Left lung (tissue), 4 donors: ENCODE measurements at regions not wholly inside any gene's neighbourhood (a gene's known extent, or its start where the extent isn't known, plus 50 kb on each side); places are given as distances from the start of the nearest gene placed in this dataset.

Experiments
- ATAC-seq: fragments of 200-7000 bp; cut with Tn5 transposase; one replicate; pipeline ENCODE4 v1.9.1; 2020; ENCODE audit warnings: moderate library complexity
- DNase-seq, 4 donors: peaks; one replicate each; pipeline ENCODE4 v3.0.0-alpha.2; 2013 to 2020
- H3K27ac ChIP-seq, 2 donors: fragments of 200-600 bp; sonication (generic) in 1 of 2; one replicate each; pipeline versions ENCODE4 v1.5.0 to v1.8.0; 2020 to 2021
- H3K27me3 ChIP-seq, 2 donors: fragments of 200-600 bp; sonication (generic) in 1 of 2; one replicate each; pipeline versions ENCODE4 v1.5.0 to v1.8.0; 2020 to 2021
- H3K36me3 ChIP-seq, 2 donors: fragments of 200-600 bp; sonication (generic) in 1 of 2; one replicate each; pipeline versions ENCODE4 v1.5.0 to v1.8.0; 2020 to 2021
- H3K4me1 ChIP-seq, 2 donors: fragments of 200-600 bp; one replicate each; pipeline ENCODE4 v1.8.0; 2021
- H3K4me3 ChIP-seq, 2 donors: fragments of 200-600 bp; sonication (generic) in 1 of 2; one replicate each; pipeline versions ENCODE4 v1.5.0 to v1.8.0; 2020 to 2021; ENCODE audit warnings: mild to moderate bottlenecking in 1 of 2
- H3K9me3 ChIP-seq, 2 donors: fragments of 200-600 bp; sonication (generic) in 1 of 2; one replicate each; pipeline versions ENCODE4 v1.5.0 to v1.8.0; 2020 to 2021
- CTCF ChIP-seq, 2 donors: fragments of 200-600 bp; sonication (generic) in 1 of 2; IDR thresholded peaks; one replicate each; pipeline versions ENCODE4 v1.5.0 to v1.8.0; 2021; ENCODE audit warnings: antibody characterized with exemption in 2 of 2
- intact Hi-C, 2 donors: fragments of 100-400 bp; cut with DNase I; formaldehyde crosslinking; loops; one replicate each; pipeline versions ENCODE4 v1.11.2 to v1.14.2; 2022
- donor health status: DM: no; HTN: yes; CAD: no.
- donor health status: DM: no; HTN: no; CAD: no.

DNA sequence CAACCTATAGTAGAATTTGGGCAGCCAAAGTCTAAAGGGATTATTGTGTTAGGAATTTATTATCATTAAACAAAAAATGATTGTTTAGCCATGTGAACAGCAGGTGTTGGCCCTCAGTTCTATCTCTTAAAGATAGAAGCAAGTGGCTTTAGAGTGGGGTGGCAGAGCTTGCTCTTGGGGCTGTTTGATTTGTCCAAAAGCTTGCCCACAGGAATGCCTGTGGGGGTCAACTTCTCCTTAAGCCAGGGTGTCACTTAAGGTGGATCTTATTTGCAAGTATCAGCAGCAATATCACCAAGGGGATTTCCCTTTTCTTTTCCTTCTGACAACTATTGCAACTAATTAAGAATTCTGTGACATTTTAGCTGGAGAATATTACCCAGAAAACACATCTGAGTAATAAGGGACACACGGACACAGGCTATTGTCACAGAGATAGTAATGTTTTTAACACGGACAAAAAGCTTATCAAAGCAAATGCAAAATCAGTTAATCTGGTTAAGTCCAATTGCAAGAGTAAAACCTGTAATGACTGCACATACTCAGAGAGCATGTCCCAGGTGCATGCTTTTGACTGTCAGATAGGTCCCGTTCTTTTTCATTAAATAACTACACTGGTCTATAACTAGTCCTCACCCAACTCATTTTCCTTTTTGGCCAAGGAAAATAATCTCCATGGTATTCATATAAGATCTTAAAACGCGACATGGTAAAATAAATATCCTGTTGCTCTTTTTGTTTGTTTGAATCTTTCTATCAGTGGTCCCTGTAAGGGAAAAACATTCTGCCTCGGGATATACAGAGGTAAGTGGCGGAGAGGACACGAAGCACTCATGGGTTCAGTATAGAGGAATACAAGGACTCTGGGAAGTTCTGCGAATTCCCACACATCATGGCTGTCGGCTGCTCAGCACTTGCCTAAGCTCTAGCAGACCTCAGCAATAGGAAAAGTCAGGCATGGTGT, 172.1 kb upstream of the RFC3 start:
- intact Hi-C loops = no loop called here
- H3K27me3 ChIP-seq = no peaks in the 10 kb centered on the region
- H3K36me3 ChIP-seq = no peaks in the 10 kb centered on the region
- peak overlapping the region in 1 of 2 donors; percentile 42 for H3K27ac ChIP-seq
- H3K9me3 ChIP-seq = no peaks in the 10 kb centered on the region
- ATAC-seq (no peak), DNase-seq (no peak)
- no peak for TF ChIP-seq CTCF (IDR thresholded peaks at IDR 0.05)
- H3K4me1 ChIP-seq = peaks cover 9 to 14% of the 10 kb centered on the region in 2 donors
- H3K4me3 ChIP-seq = no peak overlapping the region

DNA sequence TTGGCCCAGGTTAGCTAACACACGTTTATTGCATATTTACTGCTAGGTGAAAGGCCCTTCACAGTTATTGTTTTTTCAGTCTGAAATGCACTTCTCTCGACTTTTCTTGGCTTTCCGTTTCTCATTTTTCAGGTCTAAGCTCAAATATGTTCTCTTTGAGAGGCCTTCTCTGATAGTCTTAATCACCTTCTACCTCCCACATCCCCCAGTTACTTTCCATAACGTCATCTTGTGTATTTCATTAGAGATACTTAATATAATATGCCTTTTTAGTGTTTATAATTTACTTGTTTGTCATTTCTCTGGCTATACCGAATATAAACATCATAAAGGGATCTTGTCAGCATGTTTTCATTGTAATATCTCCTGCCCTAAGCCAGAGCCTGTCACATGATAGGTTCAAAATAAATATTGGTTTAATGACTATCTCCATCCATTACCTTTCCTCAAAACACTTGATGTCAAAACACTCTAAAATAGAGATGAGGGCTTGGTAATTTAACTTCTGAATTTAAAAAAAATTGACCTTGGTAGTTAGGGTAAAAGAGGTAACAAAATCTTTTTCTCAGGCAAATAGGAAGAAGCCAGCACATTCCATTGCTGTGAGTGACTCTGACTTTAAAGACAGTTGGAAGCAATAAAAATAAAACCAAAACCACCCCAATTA, 168.6 kb upstream of the RFC3 start:
- Histone ChIP-seq H3K4me3 (no peak overlapping the region), H3K27me3 (no peaks in the 10 kb centered on the region), H3K9me3 (no peaks in the 10 kb centered on the region), H3K4me1 (peaks cover 0 to under 1% of the 10 kb centered on the region in 2 donors), H3K36me3 (no peaks in the 10 kb centered on the region), H3K27ac (no peak overlapping the region)
- DNase-seq (no peak), ATAC-seq (no peak)
- no peak for TF ChIP-seq CTCF (IDR thresholded peaks at IDR 0.05)
- intact Hi-C loops = no loop called here

GRCh38 chr13:33651766-33652165, 166.2 kb upstream of the RFC3 start:
- H3K9me3 ChIP-seq = no peaks in the 10 kb centered on the region
- no peak for ATAC-seq
- DNase-seq = no peak
- intact Hi-C loops = no loop called here
- H3K4me3 ChIP-seq = no peak overlapping the region
- no peaks in the 10 kb centered on the region for H3K27me3 ChIP-seq
- no peaks in the 10 kb centered on the region for H3K4me1 ChIP-seq
- H3K27ac ChIP-seq = no peak overlapping the region
- no peaks in the 10 kb centered on the region for H3K36me3 ChIP-seq
- TF ChIP-seq CTCF (IDR thresholded peaks at IDR 0.05) = no peak

GRCh38 chr13:33657274-33657673, 160.7 kb upstream of the RFC3 start:
- TF ChIP-seq CTCF (IDR thresholded peaks at IDR 0.05) = no peak
- Histone ChIP-seq H3K4me1 (no peaks in the 10 kb centered on the region), H3K4me3 (no peak overlapping the region), H3K9me3 (no peaks in the 10 kb centered on the region), H3K36me3 (no peaks in the 10 kb centered on the region), H3K27me3 (no peaks in the 10 kb centered on the region), H3K27ac (no peak overlapping the region)
- intact Hi-C loops = no loop called here
- ATAC-seq (no peak), DNase-seq (no peak)

GRCh38 chr13:33659466-33659865, 158.5 kb upstream of the RFC3 start:
- no peaks in the 10 kb centered on the region for H3K27me3 ChIP-seq
- no peak for ATAC-seq
- TF ChIP-seq CTCF (IDR thresholded peaks at IDR 0.05) = no peak
- no peaks in the 10 kb centered on the region for H3K36me3 ChIP-seq
- no peak overlapping the region for H3K4me3 ChIP-seq
- no peaks in the 10 kb centered on the region for H3K4me1 ChIP-seq
- H3K27ac ChIP-seq = no peak overlapping the region
- no peaks in the 10 kb centered on the region for H3K9me3 ChIP-seq
- DNase-seq = no peak
- intact Hi-C loops = no loop called here
